H9 (cell line): ENCODE measurements at regions not wholly inside any gene's neighbourhood (a gene's known extent, or its start where the extent isn't known, plus 50 kb on each side); places are given as distances from the start of the nearest gene placed in this dataset.

ENCODE experiments used
- DNase-seq: peaks from one replicate; pipeline ENCODE4 v3.0.0-alpha.2; 2017
- H2AFZ ChIP-seq: one replicate; pipeline ENCODE4 v1.6.1; 2013; ENCODE audit warnings: mild to moderate bottlenecking, low read length, control low read depth, moderate library complexity
- H2AK5ac ChIP-seq: 2 replicates; pipeline ENCODE4 v1.6.1; 2013; ENCODE audit warnings: low read length, control low read depth, mixed read lengths; ENCODE audit not compliant: insufficient read length
- H2BK120ac ChIP-seq: one replicate; pipeline ENCODE4 v1.6.1; 2013; ENCODE audit warnings: low read depth, mild to moderate bottlenecking, low read length, control low read depth, inconsistent platforms; ENCODE audit not compliant: poor library complexity, severe bottlenecking
- H2BK12ac ChIP-seq: 2 replicates; pipeline ENCODE4 v1.6.1; 2013; ENCODE audit warnings: low read length, control low read depth, mixed read lengths, low read depth; ENCODE audit not compliant: insufficient read length
- H2BK15ac ChIP-seq: 2 replicates; pipeline ENCODE4 v1.6.1; 2013; ENCODE audit warnings: low read depth, low read length, control low read depth
- H2BK20ac ChIP-seq: one replicate; pipeline ENCODE4 v1.6.1; 2013; ENCODE audit warnings: low read depth, mild to moderate bottlenecking, low read length, control low read depth, inconsistent platforms; ENCODE audit not compliant: poor library complexity, severe bottlenecking
- H2BK5ac ChIP-seq: 2 replicates; pipeline ENCODE4 v1.6.1; 2013; ENCODE audit warnings: low read length, control low read depth, mixed read lengths; ENCODE audit not compliant: insufficient read length
- H3K14ac ChIP-seq: 2 replicates; pipeline ENCODE4 v1.6.1; 2013; ENCODE audit warnings: low read length, control low read depth; ENCODE audit not compliant: insufficient read depth
- H3K18ac ChIP-seq: 2 replicates; pipeline ENCODE4 v1.6.1; 2013; ENCODE audit warnings: low read depth, mild to moderate bottlenecking, mixed read lengths, low read length, control low read depth; ENCODE audit not compliant: insufficient read length
- H3K23ac ChIP-seq: 2 replicates; pipeline ENCODE4 v1.6.1; 2013; ENCODE audit warnings: low read length, control low read depth, mixed read lengths, low read depth; ENCODE audit not compliant: insufficient read length
- H3K23me2 ChIP-seq: 2 replicates; pipeline ENCODE4 v1.6.1; 2013; ENCODE audit warnings: low read depth, mild to moderate bottlenecking, mixed read lengths, low read length, control low read depth; ENCODE audit not compliant: insufficient read length, poor library complexity, severe bottlenecking
- H3K27ac ChIP-seq: 2 replicates; pipeline ENCODE4 v1.5.1; 2013; ENCODE audit warnings: low read length, control low read depth, mixed read lengths, low read depth; ENCODE audit not compliant: insufficient read length
- H3K27me3 ChIP-seq: 2 replicates; pipeline ENCODE4 v1.6.1; 2013; ENCODE audit warnings: low read length, control low read depth, inconsistent platforms; ENCODE audit not compliant: insufficient read depth
- H3K4ac ChIP-seq: 2 replicates; pipeline ENCODE4 v1.6.1; 2013; ENCODE audit warnings: low read depth, mild to moderate bottlenecking, control low read depth, inconsistent platforms, low read length, moderate library complexity
- H3K4me1 ChIP-seq: 2 replicates; pipeline ENCODE4 v1.6.1; 2013; ENCODE audit warnings: low read length, control low read depth, inconsistent platforms; ENCODE audit not compliant: insufficient read depth
- H3K4me2 ChIP-seq: 2 replicates; pipeline ENCODE4 v1.6.1; 2013; ENCODE audit warnings: low read length, control low read depth, mixed read lengths; ENCODE audit not compliant: insufficient read length, insufficient read depth
- H3K56ac ChIP-seq: 2 replicates; pipeline ENCODE4 v1.6.1; 2013; ENCODE audit warnings: low read depth, mild to moderate bottlenecking, mixed read lengths, low read length, control low read depth; ENCODE audit not compliant: insufficient read length
- H3K79me1 ChIP-seq: 2 replicates; pipeline ENCODE4 v1.6.1; 2013; ENCODE audit warnings: low read depth, mild to moderate bottlenecking, moderate library complexity, low read length, control low read depth, inconsistent platforms; ENCODE audit not compliant: insufficient read depth, poor library complexity, severe bottlenecking
- H3K79me2 ChIP-seq: 2 replicates; pipeline ENCODE4 v1.6.1; 2013; ENCODE audit warnings: low read length, control low read depth, inconsistent platforms; ENCODE audit not compliant: insufficient read depth
- H3K9ac ChIP-seq: 2 replicates; pipeline ENCODE4 v1.6.1; 2013; ENCODE audit warnings: low read length, control low read depth, mixed read lengths; ENCODE audit not compliant: insufficient read length; ENCODE audit errors: extremely low read depth
- H3K9me3 ChIP-seq: one replicate; pipeline ENCODE4 v1.6.1; 2013; ENCODE audit warnings: low read depth, low read length, inconsistent platforms; ENCODE audit not compliant: control insufficient read depth
- H3T11ph ChIP-seq: one replicate; pipeline ENCODE4 v1.6.1; 2013; ENCODE audit warnings: mild to moderate bottlenecking, low read length, control low read depth, inconsistent platforms
- H4K20me1 ChIP-seq: one replicate; pipeline ENCODE4 v1.6.1; 2013; ENCODE audit not compliant: control insufficient read depth, insufficient read length, insufficient read depth
- H4K5ac ChIP-seq: 2 replicates; pipeline ENCODE4 v1.6.1; 2013; ENCODE audit warnings: low read depth, mild to moderate bottlenecking, mixed read lengths, low read length, control low read depth; ENCODE audit not compliant: insufficient read length
- H4K8ac ChIP-seq: replicated peaks from 2 replicates; pipeline ENCODE4 v1.6.1; 2013; ENCODE audit warnings: low read length, control low read depth, mixed read lengths, low read depth; ENCODE audit not compliant: insufficient read length
- H4K91ac ChIP-seq: 2 replicates; pipeline ENCODE4 v1.6.1; 2013; ENCODE audit warnings: low read depth, mild to moderate bottlenecking, moderate library complexity, mixed read lengths, low read length, control low read depth; ENCODE audit not compliant: insufficient read length
- H3K27ac Mint-ChIP-seq, 3 experiments: 2 replicates in 2 of 3; 3 replicates in 1 of 3; pipeline ENCODE4 v1.8.0; 2020 to 2021; ENCODE audit warnings: mixed read lengths in 3 of 3, mild to moderate bottlenecking in 1 of 3, moderate library complexity in 1 of 3
- H3K27me3 Mint-ChIP-seq: 2 replicates; pipeline ENCODE4 v1.8.0; 2021; ENCODE audit warnings: low read depth, mild to moderate bottlenecking, moderate library complexity, mixed read lengths
- H3K36me3 Mint-ChIP-seq, 3 experiments: 2 replicates in 2 of 3; 3 replicates in 1 of 3; pipeline ENCODE4 v1.8.0; 2020 to 2021; ENCODE audit warnings: low read depth in 3 of 3, mixed read lengths in 3 of 3; ENCODE audit not compliant: insufficient read depth in 1 of 3
- H3K4me1 Mint-ChIP-seq, 2 experiments: 2 replicates each; pipeline ENCODE4 v1.8.0; 2020; ENCODE audit warnings: mixed read lengths in 2 of 2
- H3K4me3 Mint-ChIP-seq, 2 experiments: 2 replicates in 1 of 2; 3 replicates in 1 of 2; pipeline ENCODE4 v1.8.0; 2020 to 2021; ENCODE audit warnings: mild to moderate bottlenecking in 2 of 2, mixed read lengths in 2 of 2, moderate library complexity in 1 of 2
- H3K9me3 Mint-ChIP-seq, 2 experiments: 2 replicates in 1 of 2; 3 replicates in 1 of 2; pipeline ENCODE4 v1.8.0; 2020; ENCODE audit warnings: mild to moderate bottlenecking in 2 of 2, mixed read lengths in 2 of 2, moderate library complexity in 1 of 2
- CTCF ChIP-seq: fragments of 200-600 bp; sonication (generic); conservative IDR thresholded peaks from 3 replicates; pipeline ENCODE4 v1.8.0; 2021; ENCODE audit warnings: antibody characterized with exemption, mild to moderate bottlenecking
- WGBS: extraction: QIAGEN DNeasy Blood & Tissue Kit; methylation state at CpG from one replicate; pipeline ENCODE4 v1.1.7; 2013; ENCODE audit warnings: missing lambda C conversion rate, low lambda C conversion rate, mixed read lengths; ENCODE audit not compliant: insufficient read length; ENCODE audit errors: extremely low coverage; 5-methylcytosine and 5-hydroxymethylcytosine counted together

GRCh38 chr7:85927226-85927625 lies 716.5 kb upstream of the GRM3 start:
- H3K18ac ChIP-seq, result no peak overlapping the region
- H4K91ac ChIP-seq, result no peak overlapping the region
- H3K79me1 ChIP-seq, result no peaks in the 10 kb centered on the region
- peaks cover 7 to 20% (median 14%) of the 10 kb centered on the region in 3 experiments for H3K36me3 Mint-ChIP-seq
- peaks cover 29 to 34% of the 10 kb centered on the region in 2 experiments for H3K4me1 Mint-ChIP-seq
- peaks cover 2% of the 10 kb centered on the region; the same call in 1 of the 2 replicates for H3K27me3 Mint-ChIP-seq
- no peak overlapping the region for H2BK20ac ChIP-seq
- H3K27ac Mint-ChIP-seq, result peak overlapping the region in 1 of 3 experiments; percentile 92; a peak in 1 of 7 replicates
- H3K9me3 ChIP-seq, result no peaks in the 10 kb centered on the region
- peaks cover 11 to 13% of the 10 kb centered on the region in 2 experiments for H3K9me3 Mint-ChIP-seq
- H2AK5ac ChIP-seq, result no peak overlapping the region
- no peaks in the 10 kb centered on the region for H3K79me2 ChIP-seq
- no peak overlapping the region for H3K14ac ChIP-seq
- H3K4me3 Mint-ChIP-seq, result no peak overlapping the region
- no peak overlapping the region for H2BK15ac ChIP-seq
- H4K8ac ChIP-seq, result no peak overlapping the region
- H3K4ac ChIP-seq, result no peak overlapping the region
- no peak overlapping the region for H3K23ac ChIP-seq
- no CpG with 5 or more reads among the region's 3 CpGs for WGBS
- no peak for DNase-seq
- H3K27ac ChIP-seq, result no peak overlapping the region
- no peaks in the 10 kb centered on the region for H4K20me1 ChIP-seq
- H3K27me3 ChIP-seq, result no peaks in the 10 kb centered on the region
- no peak for TF ChIP-seq CTCF
- H3K9ac ChIP-seq, result no peak overlapping the region
- H2AFZ ChIP-seq, result no peak overlapping the region
- H3K23me2 ChIP-seq, result no peaks in the 10 kb centered on the region
- no peak overlapping the region for H2BK5ac ChIP-seq
- H2BK120ac ChIP-seq, result no peak overlapping the region
- no peak overlapping the region for H4K5ac ChIP-seq
- no peak overlapping the region for H3K4me2 ChIP-seq
- H2BK12ac ChIP-seq, result no peak overlapping the region
- peaks cover 5% of the 10 kb centered on the region; the same call in 1 of the 2 replicates for H3K4me1 ChIP-seq
- no peak overlapping the region for H3T11ph ChIP-seq
- no peak overlapping the region for H3K56ac ChIP-seq
